ENCODE measurements at regions not wholly inside any gene's neighbourhood (a gene's known extent, or its start where the extent isn't known, plus 50 kb on each side); places are given as distances from the start of the nearest gene placed in this dataset.
"Not testable (repeated sequence)": the region's sequence is repeated elsewhere in the genome, so short reads cannot be mapped to it uniquely, and the experiment has no call there.

DNA sequence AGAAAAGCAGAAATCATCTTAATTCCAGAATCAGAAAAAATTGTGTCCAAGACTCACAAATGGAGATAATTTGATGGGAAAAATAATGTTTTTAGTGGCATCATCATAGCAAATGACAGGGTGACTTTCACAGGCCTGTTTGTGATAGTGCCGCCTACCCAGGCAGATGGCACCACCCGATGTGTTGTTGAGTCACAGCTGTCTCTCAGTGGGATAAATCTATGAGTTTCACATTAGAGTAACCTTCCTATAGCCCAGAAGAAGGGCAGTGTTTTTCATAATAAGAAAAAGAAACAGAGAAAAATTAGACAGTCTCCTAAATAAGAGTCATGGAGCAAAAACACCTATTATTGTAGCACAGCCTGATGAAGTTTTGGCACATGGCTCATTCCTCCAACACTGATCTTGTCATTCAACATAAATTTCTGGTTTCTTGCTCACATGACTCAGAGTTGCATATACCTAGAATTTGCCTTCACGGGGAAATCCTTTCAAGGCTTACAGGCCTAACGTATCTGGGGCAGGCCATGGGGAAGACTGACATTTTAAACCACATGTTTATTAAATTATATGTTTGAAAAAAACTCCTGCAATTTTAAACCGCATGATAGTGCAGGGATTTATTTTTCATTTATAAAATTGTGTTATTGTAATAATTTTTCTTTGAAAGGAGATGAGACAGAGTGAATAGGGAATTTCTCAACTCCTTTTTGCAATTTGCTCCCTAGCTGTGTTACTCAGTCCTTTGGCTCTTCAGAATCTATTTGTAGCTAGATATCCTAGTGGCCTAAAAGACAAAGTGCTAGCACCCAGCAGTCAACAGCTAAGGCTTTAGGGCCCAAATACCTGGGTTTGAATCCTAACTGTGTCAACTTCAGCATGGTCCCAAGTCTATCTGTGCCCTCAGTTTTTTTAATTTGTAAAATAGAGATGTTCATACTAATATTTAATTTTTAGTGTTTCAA, 393.7 kb downstream of the NDFIP2 start:
- DNase-seq (ENCODE audit: low read depth): no peak

DNA sequence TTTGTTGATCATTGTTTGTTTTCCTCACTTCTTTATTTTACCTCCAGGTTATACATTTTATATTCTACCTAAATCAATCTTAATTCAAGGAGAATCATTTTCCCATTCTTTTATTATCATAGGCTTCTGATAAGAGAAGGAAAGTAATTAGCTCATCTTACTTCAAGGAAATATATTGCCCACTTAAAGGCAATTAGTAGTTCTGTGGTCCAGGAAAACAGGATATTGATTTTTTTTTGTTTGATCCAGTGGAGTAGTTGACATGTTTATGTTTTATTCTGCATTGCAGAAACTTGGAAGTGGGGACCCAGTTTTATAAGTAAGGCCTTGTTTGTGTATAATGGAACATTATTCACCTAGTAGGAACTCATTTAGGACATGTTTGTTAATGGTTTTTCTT, 390.6 kb downstream of the NDFIP2 start:
- no peak for DNase-seq (ENCODE audit: low read depth)

- no peak for DNase-seq (ENCODE audit: low read depth)
These were observed 389.8 kb downstream of the NDFIP2 start for GRCh38 chr13:79870766-79871165.

DNA sequence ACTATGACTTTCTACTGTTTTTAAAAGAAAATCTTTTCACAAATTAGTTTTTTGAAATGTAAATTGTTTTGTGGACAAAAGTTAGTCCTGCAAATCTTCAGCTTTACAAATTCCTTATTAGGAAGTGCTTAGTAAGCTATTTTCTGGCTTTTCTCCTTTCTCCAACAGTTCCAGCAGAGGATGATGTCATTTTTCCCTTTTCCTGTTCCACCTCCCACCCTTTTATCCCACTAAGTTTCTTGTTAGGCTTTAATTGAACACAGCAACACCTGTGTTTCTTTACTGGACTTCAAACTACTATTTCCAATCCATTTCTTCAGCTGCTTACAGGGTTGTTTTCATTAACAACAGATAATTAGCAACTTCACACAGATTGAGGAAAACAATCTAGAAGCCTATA, 389.2 kb downstream of the NDFIP2 start:
- DNase-seq (ENCODE audit: low read depth): peak; percentile 40

GRCh38 chr13:79869326-79869725, 388.4 kb downstream of the NDFIP2 start:
- DNase-seq (ENCODE audit: low read depth): peak; percentile 77

- DNase-seq (ENCODE audit: low read depth): no peak
These were observed 386.3 kb downstream of the NDFIP2 start for GRCh38 chr13:79867254-79867653.

DNA sequence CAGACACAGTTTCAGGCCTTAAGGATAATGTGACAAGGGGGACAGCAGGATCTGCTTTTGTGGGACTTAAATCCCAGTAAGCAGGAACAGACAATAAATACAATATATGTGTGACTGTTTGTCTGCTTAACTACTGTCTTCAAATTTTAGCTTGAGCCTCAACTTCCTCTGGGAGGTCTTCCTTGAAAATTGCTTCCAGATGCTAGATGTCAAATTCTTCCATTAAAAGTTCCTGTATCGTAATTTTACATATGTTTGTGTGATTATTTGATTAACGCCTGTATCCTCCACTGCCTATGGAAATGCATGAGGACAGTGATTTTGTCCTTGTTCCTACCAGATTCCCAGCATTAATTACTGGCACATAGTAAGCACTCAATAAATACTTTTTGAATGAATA, 385.5 kb downstream of the NDFIP2 start:
- DNase-seq (ENCODE audit: low read depth): no peak

- DNase-seq (ENCODE audit: low read depth): no peak
These were observed 381.6 kb downstream of the NDFIP2 start for GRCh38 chr13:79862515-79862914.

DNA sequence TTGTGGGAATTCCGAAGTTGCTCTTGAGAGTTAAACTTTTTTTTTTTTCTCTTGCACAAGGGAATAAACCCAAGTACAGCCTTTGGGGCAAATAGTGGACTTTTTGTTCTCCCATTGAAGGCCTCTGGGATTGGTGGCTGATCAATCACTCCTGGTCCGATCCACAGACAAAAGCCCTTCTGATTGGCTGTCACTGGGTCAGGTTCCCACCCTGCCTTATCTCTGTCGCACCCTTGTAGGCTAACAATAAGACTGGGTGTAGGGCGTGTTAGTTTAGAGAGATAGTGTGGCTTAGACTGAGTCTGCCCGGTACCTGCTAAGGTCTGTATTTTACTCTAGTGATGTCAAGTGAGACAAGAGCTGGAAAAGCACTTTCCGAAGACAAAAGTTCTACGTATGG, 380.8 kb downstream of the NDFIP2 start:
- DNase-seq (ENCODE audit: low read depth): no peak

GRCh38 chr13:79860791-79861190, 379.8 kb downstream of the NDFIP2 start:
- no peak for DNase-seq (ENCODE audit: low read depth)

- no peak for DNase-seq (ENCODE audit: low read depth)
These were observed 378.8 kb downstream of the NDFIP2 start for GRCh38 chr13:79859756-79860155.

- DNase-seq (ENCODE audit: low read depth): no peak
These were observed 372.3 kb downstream of the NDFIP2 start for GRCh38 chr13:79853251-79853650.

GRCh38 chr13:79851318-79851717, 370.4 kb downstream of the NDFIP2 start:
- DNase-seq (ENCODE audit: low read depth): no peak

DNA sequence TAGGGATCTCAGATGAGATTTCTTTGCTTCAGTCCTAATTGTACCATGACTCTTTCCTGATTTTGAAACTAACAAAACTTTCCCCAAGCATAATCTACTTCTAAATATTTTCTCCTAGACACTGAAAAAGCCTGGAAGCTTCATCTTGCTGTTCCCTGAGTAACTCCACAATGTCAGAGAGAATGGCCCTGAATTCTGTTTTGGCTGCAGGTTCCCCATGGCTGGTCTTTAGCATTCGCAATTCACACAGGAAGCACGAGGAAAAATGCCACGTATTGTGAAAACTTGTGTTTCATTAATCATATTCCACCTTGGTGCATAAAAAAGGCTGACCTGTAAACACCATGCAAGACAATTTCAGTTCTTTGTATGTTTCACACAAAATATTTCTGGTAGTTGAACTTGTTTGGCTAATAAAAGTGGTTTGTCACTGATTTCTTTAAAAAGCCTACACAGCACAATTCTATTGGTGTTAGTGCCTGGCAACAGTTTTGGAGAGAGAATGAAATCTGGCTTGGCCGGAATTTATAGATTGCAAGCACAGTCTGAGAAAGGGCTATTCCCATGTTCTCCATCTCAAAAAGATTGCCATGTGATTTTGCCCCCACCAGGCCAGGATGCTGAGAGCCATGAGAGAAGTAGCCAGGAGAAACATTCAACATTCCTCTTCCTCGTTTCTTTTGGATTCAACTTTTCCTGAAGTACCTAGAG, 367.1 kb downstream of the NDFIP2 start:
- no peak for DNase-seq (ENCODE audit: low read depth)

GRCh38 chr13:79846386-79846785, 365.4 kb downstream of the NDFIP2 start:
- DNase-seq (ENCODE audit: low read depth): peak; percentile 15

DNA sequence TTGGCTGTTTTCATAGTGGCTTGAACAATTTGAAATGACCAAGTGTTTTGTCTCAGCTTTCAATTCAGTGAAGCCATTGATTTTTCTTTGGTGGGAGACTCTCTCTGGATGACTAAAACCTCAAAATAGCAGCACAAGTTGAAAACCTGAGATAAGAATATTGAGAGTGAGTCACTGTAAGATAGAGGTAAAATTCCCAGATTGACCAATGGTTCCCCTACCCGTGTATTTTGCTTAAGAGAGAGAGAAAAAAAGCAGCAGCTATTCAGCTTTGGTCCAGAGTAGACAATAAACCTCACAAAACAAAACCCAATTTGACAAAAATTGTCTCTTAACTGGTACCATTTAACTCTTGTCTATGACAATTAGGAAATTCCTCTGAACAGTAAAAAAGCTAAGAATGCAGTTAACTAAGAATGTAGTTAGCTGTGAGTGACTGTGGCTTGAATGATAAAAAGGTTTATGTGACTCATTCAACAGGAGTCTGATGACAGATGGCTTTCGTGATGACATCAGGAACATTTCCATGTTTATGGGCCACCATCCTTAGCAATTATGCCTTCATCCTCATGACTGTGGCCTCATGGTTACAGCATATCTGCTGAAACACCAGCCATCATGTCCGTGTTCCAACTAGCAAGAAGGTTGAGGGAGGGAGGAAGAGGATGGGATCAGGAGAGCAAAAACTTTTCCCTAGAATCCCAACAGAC, 356.9 kb downstream of the NDFIP2 start:
- DNase-seq (ENCODE audit: low read depth): peak; percentile 62

DNA sequence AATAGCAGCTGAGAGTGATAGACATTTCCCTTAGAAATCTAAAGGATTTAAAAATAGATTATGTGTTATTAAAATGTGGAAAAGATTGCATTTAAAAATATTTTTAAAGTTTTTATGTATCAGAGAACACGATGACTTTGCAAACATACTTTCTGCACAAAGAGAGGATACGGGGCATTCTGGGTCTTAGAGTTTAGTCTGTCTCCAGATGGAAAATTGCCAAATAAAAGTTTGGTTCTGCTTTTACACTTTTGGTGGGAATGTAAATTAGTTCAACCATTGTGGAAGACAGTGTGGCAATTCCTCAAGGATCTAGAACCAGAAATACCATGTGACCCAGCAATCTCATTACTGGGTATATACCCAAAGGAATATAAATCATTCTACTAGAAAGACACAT, 355.2 kb downstream of the NDFIP2 start:
- DNase-seq (ENCODE audit: low read depth): not testable (repeated sequence)

DNA sequence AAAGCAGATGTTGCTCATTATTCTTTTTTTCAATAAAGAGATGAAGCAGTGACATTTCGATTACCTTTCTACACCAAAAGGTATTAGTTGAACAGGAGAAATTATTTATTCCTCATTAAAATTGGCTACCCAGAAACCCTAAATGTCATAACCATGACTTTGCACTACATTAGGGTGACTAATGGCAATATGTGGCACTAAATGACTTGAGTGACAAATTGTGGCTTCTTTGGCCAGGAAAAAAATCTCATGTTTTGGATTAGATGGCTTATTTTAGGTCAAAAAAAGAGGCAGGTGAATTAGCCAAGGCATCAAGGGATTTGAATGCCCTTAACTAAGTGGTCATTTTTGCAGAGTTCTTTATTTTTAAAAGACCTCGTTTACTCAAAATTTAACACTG, 353.9 kb downstream of the NDFIP2 start:
- DNase-seq (ENCODE audit: low read depth): no peak

GRCh38 chr13:79833991-79834390, 353.0 kb downstream of the NDFIP2 start:
- DNase-seq (ENCODE audit: low read depth): no peak

DNA sequence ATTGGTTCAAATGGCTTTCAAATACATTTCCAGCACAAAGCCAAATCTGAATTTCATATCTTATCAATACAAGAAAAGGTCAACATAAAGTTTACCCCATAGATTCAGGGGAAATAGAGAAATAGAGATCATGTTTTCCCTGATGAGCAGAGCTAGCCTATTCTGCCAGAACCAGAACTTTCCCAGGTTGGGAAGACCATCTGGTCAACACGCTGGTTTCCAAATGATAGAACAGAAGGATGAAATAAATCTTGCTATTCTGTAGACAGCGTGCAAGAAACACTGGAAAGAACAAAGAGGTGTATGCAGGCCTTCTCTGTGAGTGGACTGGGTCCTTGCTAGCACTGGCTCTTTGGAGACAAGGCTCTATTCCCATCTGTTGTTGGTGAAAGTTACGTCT, 350.6 kb downstream of the NDFIP2 start:
- no peak for DNase-seq (ENCODE audit: low read depth)

GRCh38 chr13:79830945-79831344, 350.0 kb downstream of the NDFIP2 start:
- peak; percentile 38 for DNase-seq (ENCODE audit: low read depth)

DNA sequence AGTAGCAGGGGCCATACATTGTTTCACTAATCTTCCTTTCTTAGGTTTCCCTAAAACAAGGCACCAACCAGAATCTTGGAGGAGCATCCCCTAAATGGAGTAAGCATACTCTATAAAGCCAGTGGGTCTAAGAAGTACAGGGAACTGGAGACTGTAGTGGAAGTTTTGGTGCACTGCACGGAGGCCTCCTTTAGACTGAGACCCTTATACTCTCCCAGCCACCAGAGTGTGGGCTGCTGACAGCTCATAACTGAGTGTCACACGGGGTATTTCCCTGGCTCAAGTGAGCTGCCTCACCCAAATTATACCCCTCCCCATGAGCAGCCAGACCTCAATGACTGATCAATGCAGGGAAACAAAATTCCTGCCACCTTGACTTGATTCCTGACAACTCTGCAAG, 349.5 kb downstream of the NDFIP2 start:
- DNase-seq (ENCODE audit: low read depth): no peak

All from renal cortical epithelial cell (primary cell).